ENCODE measurements at regions not wholly inside any gene's neighbourhood (a gene's known extent, or its start where the extent isn't known, plus 50 kb on each side); places are given as distances from the start of the nearest gene placed in this dataset.

DNA sequence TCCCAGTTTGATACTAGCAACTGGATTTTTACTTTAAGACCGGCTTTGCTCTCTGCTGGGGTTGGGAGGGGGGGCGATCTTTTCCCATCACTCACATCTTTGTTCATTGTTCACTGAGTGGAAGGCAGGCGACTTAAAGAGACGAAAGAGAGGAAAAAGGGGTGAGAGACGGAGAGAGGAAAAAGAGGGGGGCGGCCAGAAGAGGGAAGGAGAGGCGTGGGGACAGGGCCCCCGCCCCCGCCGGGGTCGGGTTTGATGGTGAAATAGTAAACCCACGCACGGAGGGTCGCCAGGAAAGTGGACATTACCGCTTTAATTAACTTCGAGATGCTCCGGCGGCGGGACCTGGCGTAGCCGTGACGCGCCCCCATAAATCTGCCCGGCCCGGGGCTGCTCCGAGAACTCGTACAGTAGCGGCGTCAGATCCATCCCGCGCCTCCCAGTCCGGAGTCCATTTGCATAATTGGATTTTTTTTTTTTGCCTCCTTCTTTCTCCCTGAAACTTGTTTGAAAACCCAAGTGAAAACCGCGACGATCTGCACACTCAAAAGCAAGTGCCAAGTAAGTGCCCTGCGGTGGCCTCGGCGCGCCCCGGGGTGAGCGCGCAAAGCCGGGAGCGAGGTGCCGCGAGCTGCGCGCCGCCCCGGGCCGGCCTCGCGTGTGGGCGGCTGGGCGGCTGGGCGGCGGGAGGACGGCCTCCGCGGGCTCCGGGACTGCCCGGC, 143.9 kb upstream of the ZNF536 start:
- Mint-ChIP-seq H3K4me3 (peak overlapping the region; percentile 36), H3K9me3 (no peaks in the 10 kb centered on the region), H3K27ac (no peak overlapping the region), H3K27me3 (peaks cover 51% of the 10 kb centered on the region), H3K4me1 (peaks cover 29% of the 10 kb centered on the region), H3K36me3 (no peaks in the 10 kb centered on the region)

DNA sequence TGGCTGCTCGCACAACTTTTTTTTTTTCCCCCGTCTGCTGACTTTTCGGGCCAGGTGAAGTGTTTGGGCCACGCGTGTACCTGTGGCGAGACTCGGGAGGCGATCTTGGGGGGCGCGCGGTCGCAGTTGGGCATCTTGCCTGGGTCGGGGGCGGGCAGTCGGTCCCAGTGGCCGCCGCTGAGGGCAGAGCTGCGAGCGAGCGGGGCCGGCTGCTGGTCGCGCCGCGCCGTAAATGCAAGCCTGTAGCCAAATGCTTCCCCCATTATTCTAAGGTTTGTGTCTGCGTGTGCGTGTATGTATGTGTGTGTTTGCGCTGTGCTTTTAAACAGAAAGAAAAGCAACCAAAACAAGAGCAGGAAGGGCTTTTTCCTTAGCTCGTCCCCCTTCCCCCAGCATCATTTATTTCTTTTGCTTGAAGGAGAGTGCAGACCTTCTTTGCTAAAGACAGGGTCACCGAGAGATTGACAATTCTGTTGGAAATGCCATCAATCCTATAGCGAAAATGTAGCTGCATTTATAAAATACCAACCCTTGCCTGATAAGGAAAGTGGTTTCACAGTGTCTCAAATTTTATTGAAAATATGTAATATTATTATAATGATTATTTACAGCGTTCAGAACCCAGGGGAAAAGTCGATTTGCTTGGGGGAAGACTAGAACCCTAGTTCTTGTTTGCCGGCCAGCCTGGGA, 143.2 kb upstream of the ZNF536 start:
- H3K4me3 Mint-ChIP-seq = peak overlapping the region; percentile 66
- H3K27ac Mint-ChIP-seq = no peak overlapping the region
- H3K36me3 Mint-ChIP-seq = no peaks in the 10 kb centered on the region
- H3K4me1 Mint-ChIP-seq = peaks cover 29% of the 10 kb centered on the region
- peaks cover 47% of the 10 kb centered on the region for H3K27me3 Mint-ChIP-seq
- H3K9me3 Mint-ChIP-seq = no peaks in the 10 kb centered on the region

DNA sequence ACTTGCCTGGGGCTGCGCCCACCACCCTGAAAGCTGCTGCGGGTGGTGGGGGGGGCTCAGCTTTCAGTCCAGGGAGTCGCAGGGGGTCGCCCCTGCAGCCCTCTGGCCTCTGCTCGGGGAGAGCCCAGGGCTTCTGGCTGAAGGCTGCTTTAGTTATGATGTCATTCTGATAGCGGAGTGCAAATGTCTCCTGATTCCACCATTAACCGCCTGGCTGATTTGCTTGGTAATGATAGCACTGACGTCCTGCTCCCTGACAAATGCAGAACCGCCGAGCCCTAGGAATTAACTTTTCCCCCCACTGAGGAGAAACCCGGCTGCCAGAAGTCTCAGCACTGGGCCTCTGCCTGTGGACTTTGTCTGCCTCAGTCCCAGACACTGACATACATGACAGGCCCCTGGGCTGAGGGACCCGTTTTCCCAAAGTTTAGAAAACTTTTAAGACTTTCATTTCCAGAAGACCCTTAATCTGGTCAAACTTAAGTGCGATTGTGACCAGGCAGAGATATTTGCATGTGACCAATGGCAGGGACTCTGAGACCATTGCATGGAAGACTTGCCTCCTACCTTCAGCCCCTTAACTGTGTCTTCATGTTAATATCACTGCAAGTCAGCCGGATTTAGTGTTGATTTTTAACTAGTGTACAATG, 142.5 kb upstream of the ZNF536 start:
- Mint-ChIP-seq H3K4me1 (peaks cover 24% of the 10 kb centered on the region), H3K27ac (no peak overlapping the region), H3K4me3 (no peak overlapping the region), H3K36me3 (no peaks in the 10 kb centered on the region), H3K9me3 (no peaks in the 10 kb centered on the region), H3K27me3 (peaks cover 41% of the 10 kb centered on the region)

DNA sequence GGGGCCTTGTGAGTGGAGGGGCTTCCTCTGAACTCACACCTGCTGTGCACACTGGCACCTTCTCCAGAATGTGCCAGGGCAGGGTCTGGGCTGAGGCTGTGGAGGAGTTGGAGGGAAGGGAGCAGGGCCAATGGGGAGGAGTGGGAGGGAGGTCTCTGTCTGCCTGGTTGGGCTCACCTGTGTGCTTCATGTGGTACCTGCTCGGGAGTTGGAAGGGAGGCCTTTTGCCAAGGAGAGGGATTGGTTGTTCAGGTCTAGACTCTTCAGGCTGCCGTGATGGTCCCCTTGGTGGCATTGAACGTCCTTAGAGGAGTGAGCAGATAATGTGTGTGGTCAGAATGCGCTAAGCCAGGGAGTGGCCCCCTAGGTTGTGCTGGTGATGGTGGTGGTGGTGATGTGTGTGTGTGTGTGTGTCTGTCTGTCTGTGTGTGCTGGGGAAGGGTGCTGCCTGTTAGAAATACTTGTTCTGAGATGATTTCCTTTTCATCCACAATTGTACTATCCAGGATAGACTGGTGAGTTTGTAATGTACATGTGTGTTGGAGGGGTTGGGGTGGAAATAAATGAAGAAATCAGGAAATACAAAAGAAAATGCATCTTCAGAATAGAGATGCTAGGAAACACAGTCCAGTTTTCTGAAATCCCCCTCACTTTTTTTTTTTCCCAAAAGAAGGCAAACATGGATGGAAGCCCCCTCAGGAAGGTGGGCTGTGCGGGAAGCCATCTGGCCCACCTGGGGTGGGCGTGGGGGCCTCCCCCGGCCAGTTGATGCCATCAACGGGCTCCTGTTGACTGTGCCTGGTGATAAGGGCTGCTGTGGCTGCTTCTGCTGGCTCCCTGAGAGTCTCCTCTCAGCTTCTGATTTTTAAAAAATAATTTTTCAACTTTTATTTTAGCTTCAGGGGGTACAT, 140.5 kb upstream of the ZNF536 start:
- H3K9me3 Mint-ChIP-seq = no peaks in the 10 kb centered on the region
- H3K27ac Mint-ChIP-seq = no peak overlapping the region
- peaks cover 10% of the 10 kb centered on the region for H3K4me1 Mint-ChIP-seq
- H3K27me3 Mint-ChIP-seq = peaks cover 39% of the 10 kb centered on the region
- no peak overlapping the region for H3K4me3 Mint-ChIP-seq
- H3K36me3 Mint-ChIP-seq = no peaks in the 10 kb centered on the region

DNA sequence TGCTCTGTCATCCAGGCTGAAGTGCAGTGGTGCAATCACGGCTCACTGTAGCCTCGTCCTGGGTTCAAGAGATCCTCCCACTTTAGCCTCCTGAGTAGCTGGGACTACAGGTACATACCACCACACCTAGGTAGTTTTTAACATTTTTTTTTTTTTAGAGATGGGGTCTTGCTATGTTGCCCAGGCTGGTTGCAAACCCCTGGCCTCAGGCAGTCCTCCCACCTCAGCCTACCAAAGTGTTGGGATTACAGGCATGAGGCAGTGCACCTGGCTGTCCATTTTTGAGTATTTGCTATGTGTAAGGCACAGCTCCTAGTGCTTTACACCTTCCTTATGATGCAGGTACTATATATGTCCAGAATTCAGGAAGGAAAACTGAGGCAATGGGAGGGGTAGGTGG, 138.8 kb upstream of the ZNF536 start:
- Mint-ChIP-seq H3K4me1 (peaks cover 4% of the 10 kb centered on the region), H3K9me3 (no peaks in the 10 kb centered on the region), H3K36me3 (no peaks in the 10 kb centered on the region), H3K27ac (no peak overlapping the region), H3K27me3 (peaks cover 44% of the 10 kb centered on the region), H3K4me3 (no peak overlapping the region)

DNA sequence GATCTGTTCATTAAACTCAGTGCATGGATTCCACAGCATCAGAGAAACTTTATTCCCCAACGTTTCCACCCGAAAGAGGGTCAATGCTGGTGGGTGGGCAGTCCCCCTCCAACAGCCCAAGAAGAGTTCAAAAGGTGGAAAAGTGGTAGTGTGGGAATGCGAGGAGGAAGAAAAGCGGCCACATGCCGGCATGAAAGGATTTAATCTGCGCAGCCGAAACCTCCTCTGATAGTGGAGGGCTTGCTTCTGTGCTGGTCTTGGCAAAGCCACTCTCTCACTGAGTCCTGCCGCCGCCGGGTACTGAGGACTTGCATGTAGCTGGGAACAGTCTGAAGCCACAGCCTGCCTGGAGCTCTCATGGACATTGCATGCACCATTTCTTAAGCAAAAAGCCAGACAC, 136.2 kb upstream of the ZNF536 start:
- no peak overlapping the region for H3K4me3 Mint-ChIP-seq
- no peak overlapping the region for H3K27ac Mint-ChIP-seq
- H3K27me3 Mint-ChIP-seq = peaks cover 34% of the 10 kb centered on the region
- no peaks in the 10 kb centered on the region for H3K9me3 Mint-ChIP-seq
- H3K36me3 Mint-ChIP-seq = no peaks in the 10 kb centered on the region
- H3K4me1 Mint-ChIP-seq = no peaks in the 10 kb centered on the region

DNA sequence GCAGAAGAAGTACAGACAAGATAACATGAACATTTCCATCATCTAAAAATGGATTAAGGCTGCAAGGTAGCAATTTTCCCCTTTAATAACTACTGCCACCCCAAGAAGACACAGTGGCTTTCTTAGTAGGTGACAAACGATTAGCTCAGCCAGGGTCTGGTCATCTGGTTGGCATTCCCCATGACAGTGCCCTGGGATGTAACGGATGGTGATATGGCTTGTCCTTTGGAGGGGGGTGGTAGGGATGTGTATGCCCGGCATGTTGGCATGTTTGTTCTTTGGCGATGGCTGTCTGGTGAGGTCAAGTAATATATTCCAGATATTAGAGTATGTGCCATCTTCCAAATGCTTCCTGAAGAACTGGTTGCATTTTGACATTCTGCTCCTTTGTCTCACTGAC, 135.6 kb upstream of the ZNF536 start:
- Mint-ChIP-seq H3K27ac (no peak overlapping the region), H3K4me1 (no peaks in the 10 kb centered on the region), H3K9me3 (no peaks in the 10 kb centered on the region), H3K4me3 (no peak overlapping the region), H3K36me3 (no peaks in the 10 kb centered on the region), H3K27me3 (peaks cover 28% of the 10 kb centered on the region)

DNA sequence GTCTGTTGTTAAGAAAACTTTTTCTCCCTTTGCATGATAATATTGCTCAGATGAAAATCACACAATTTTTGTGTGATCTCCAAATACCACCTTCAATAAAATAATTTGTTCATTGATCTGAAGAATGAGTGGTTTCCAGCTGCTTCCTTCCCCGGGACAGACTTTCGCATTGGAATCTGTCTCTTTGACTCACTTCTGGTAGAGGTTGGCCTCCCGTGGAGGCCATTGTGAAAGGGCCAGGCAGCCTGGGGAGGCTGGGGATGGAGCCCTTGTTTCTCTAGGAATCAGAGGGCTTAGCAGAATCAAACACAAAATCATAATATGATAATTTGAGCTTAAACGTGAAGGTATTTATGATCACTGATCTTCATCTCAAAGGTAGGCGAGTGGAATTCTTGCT, 135.0 kb upstream of the ZNF536 start:
- H3K27me3 Mint-ChIP-seq = peaks cover 27% of the 10 kb centered on the region
- H3K36me3 Mint-ChIP-seq = no peaks in the 10 kb centered on the region

DNA sequence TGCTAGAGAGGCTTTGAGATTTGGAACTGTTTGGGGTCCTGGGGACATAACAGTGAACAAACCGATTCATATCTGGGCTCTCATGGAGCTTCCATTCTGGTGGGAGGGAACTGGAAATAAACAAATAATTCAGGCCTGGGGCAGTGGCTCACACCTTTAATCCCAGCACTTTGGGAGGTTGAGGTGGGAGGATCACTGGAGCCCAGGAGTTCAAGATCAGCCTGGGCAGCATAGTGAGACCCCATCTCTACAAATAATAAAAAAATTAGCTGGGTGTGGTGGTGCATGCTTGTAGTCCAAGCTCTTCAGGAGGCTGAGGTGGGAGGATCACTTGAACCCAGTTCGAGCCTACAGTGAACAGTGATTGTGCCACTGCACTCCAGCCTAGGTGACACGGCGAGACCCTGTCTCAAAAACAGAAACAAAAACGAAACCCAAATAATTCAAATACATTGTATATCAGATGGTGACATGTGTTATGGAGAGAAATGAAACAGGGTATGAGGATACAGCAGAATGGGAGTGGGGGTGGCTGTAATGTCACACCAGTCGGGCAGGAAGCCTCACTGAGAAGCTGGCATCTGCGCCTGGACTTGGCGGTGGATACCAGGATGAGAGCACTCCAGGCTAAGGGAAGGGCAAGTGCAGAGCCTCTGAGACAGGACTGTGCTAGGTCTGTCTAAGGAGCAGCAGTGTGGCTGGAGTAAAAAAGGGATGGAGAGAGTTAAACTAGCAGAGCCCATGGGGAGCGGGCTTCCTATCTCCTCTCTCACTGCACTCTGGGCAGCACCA, 131.1 kb upstream of the ZNF536 start:
- H3K27ac Mint-ChIP-seq = no peak overlapping the region
- H3K36me3 Mint-ChIP-seq = no peaks in the 10 kb centered on the region
- no peaks in the 10 kb centered on the region for H3K4me1 Mint-ChIP-seq
- H3K27me3 Mint-ChIP-seq = peaks cover 19% of the 10 kb centered on the region
- H3K4me3 Mint-ChIP-seq = no peak overlapping the region
- no peaks in the 10 kb centered on the region for H3K9me3 Mint-ChIP-seq

More for the DNA sequence above, 135.0 kb upstream of the ZNF536 start:
- Mint-ChIP-seq H3K4me1 (no peaks in the 10 kb centered on the region), H3K4me3 (no peak overlapping the region), H3K9me3 (no peaks in the 10 kb centered on the region), H3K27ac (no peak overlapping the region)

DNA sequence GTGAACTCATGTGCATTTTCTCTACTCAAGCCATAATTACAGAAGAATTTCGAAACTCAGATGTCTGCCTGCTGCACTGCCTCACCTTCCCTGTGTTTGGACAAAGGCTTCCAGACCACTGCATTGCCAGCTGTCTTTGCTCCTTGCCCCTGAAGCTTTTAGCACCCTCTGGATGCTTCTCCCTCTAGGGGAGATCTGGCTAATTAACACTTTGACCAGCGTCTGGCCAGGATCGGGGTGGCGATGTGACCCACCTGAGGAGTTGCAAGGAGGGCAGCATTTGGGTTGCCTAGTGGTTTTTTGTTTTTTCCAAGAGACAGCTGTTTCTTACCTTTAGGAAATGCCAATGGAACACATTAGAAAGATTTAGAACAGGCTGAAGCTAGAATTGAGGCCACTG, 127.7 kb upstream of the ZNF536 start:
- Mint-ChIP-seq H3K27me3 (peaks cover 4% of the 10 kb centered on the region), H3K9me3 (no peaks in the 10 kb centered on the region), H3K4me3 (no peak overlapping the region), H3K27ac (no peak overlapping the region), H3K4me1 (no peaks in the 10 kb centered on the region), H3K36me3 (no peaks in the 10 kb centered on the region)

DNA sequence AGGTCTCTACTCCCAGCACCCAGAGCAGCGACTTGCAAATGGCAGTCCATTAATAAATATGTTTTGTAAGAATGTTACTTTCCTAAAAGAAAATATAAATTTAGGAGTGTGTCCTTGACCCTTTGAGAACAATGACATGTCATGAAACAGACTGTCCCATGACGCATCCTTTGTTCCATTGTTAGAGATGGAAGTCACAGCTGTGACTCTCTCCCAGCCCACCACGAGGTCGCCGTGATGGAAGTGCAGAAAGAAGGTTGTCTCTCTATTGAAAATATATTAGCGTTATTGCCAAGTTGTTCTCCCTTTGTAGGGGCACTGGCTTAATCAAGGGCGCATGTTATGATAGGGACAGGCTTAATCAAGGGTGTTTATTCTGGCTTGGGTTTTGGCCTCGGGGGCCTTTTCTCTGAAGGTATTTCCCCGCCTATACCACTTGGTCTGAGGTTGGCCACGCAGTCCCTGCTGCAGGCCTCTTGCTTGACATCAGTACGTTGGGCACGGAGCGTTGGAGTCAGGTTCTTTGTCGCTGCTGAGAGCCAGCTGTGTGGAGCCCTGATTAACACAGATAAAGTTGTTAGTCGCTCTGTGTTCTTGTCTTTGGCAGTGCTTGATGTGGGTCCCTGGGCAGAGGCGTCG, 126.7 kb upstream of the ZNF536 start:
- H3K9me3 Mint-ChIP-seq = no peaks in the 10 kb centered on the region
- peaks cover 4% of the 10 kb centered on the region for H3K27me3 Mint-ChIP-seq
- H3K4me1 Mint-ChIP-seq = no peaks in the 10 kb centered on the region
- no peaks in the 10 kb centered on the region for H3K36me3 Mint-ChIP-seq
- H3K27ac Mint-ChIP-seq = no peak overlapping the region
- no peak overlapping the region for H3K4me3 Mint-ChIP-seq

DNA sequence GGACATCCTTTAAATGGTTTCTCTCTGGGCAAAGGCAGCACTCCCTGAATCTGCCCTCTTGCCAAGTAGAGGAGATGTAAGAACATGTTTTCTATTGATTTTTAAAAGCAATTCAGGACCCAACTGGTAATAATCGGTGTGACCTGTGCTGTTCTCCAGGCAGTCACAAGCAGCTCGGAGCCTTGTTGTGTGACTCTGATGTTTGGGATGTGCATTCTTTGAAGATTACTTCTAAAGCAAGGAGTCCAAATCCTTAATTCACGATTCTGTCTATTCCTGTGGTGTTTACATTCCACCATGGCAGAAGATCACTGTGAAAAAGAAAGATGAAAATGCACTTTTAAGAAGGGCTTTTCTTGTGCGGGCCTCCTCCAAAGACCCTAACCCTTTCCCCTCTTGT, 122.3 kb upstream of the ZNF536 start:
- Mint-ChIP-seq H3K36me3 (no peaks in the 10 kb centered on the region), H3K27me3 (peaks cover 14% of the 10 kb centered on the region), H3K4me3 (no peak overlapping the region), H3K4me1 (no peaks in the 10 kb centered on the region), H3K9me3 (no peaks in the 10 kb centered on the region), H3K27ac (no peak overlapping the region)

DNA sequence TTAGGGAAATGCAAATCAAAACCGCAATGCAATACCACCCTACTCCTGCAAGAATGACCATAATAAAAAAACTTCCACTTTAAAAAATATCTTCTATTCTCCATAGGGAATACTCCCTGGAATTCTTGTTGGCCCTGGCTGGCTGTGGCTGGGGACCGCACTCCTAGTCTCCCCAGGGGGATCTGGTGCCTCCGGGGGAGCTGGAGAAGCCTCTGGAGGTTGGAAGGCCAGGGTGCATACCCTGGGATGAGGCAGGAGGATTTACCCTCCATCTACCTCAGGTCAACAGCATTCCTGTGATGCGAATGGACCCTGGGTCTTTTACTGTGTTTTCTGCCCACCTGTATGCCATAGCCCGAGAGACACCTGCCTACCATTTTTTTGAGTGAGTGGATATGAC, 120.0 kb upstream of the ZNF536 start:
- peaks cover 31% of the 10 kb centered on the region for H3K27me3 Mint-ChIP-seq
- no peak overlapping the region for H3K27ac Mint-ChIP-seq
- no peaks in the 10 kb centered on the region for H3K9me3 Mint-ChIP-seq
- no peak overlapping the region for H3K4me3 Mint-ChIP-seq
- no peaks in the 10 kb centered on the region for H3K36me3 Mint-ChIP-seq
- H3K4me1 Mint-ChIP-seq = no peaks in the 10 kb centered on the region

DNA sequence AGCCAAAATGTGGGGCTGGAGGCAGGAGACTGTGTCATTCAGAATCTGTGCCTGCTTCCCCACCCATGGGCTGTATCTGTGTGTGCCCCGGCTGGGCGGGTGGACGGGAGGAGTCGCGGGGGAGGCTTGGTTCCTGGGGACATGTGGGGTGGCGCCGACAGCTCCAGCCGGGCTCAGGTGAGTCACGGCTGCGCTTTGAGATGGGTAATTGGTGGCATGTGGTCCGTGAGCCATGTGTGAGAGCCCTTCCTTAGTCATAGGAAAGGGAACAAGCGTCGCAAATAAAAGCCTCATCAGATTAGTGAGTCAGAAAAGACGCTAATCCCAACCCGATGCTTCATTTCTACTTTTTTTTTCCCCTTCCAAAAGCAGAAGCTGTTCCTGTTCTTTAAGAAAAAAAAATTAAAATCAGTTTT, 118.6 kb upstream of the ZNF536 start:
- peaks cover 38% of the 10 kb centered on the region for H3K27me3 Mint-ChIP-seq
- H3K27ac Mint-ChIP-seq = no peak overlapping the region
- no peak overlapping the region for H3K4me3 Mint-ChIP-seq
- H3K4me1 Mint-ChIP-seq = no peaks in the 10 kb centered on the region
- H3K36me3 Mint-ChIP-seq = no peaks in the 10 kb centered on the region
- no peaks in the 10 kb centered on the region for H3K9me3 Mint-ChIP-seq
